H7 (cell line): ENCODE measurements at regions not wholly inside any gene's neighbourhood (a gene's known extent, or its start where the extent isn't known, plus 50 kb on each side); places are given as distances from the start of the nearest gene placed in this dataset.
"Not testable (repeated sequence)": the region's sequence is repeated elsewhere in the genome, so short reads cannot be mapped to it uniquely, and the experiment has no call there.

Experiments
- DNase-seq: peaks from one replicate; pipeline ENCODE4 v3.0.0; 2012
- H3K27me3 ChIP-seq: 2 replicates; pipeline ENCODE4 v1.6.0; 2011; ENCODE audit warnings: mild to moderate bottlenecking, low read length; ENCODE audit not compliant: control insufficient read depth, insufficient read depth
- H3K36me3 ChIP-seq: replicated peaks from 2 replicates; pipeline ENCODE4 v1.5.1; 2011; ENCODE audit warnings: low read length; ENCODE audit not compliant: control insufficient read depth, insufficient read depth
- H3K4me3 ChIP-seq: 2 replicates; pipeline ENCODE4 v1.5.1; 2011; ENCODE audit warnings: low read depth, mild to moderate bottlenecking, control low read depth, low read length, moderate library complexity; ENCODE audit not compliant: insufficient read depth

- Histone ChIP-seq H3K36me3 (no peaks in the 10 kb centered on the region), H3K4me3 (no peak overlapping the region), H3K27me3 (no peaks in the 10 kb centered on the region)
- DNase-seq, result no peak
Measured at GRCh38 chr5:138647261-138647788, 72.1 kb upstream of the HSPA9 start.

- Histone ChIP-seq H3K36me3 (no peaks in the 10 kb centered on the region), H3K4me3 (no peak overlapping the region), H3K27me3 (no peaks in the 10 kb centered on the region)
- no peak for DNase-seq
Measured at GRCh38 chr5:138646671-138647070, 71.5 kb upstream of the HSPA9 start.

- no peak for DNase-seq
- no peak overlapping the region for H3K4me3 ChIP-seq
Measured at GRCh38 chr5:138645778-138646575, 70.8 kb upstream of the HSPA9 start.

GRCh38 chr5:138643040-138643791, 68.0 kb upstream of the HSPA9 start:
- Histone ChIP-seq H3K4me3 (no peak overlapping the region), H3K27me3 (no peaks in the 10 kb centered on the region)
- DNase-seq, result no peak

More at GRCh38 chr5:138645778-138646575, 70.8 kb upstream of the HSPA9 start:
- H3K36me3 ChIP-seq, result no peaks in the 10 kb centered on the region
- no peaks in the 10 kb centered on the region for H3K27me3 ChIP-seq

GRCh38 chr5:138641547-138642298, 66.5 kb upstream of the HSPA9 start:
- H3K36me3 ChIP-seq, result no peaks in the 10 kb centered on the region
- H3K4me3 ChIP-seq, result no peak overlapping the region
- peak; percentile 85 for DNase-seq
- H3K27me3 ChIP-seq, result no peaks in the 10 kb centered on the region

More at GRCh38 chr5:138643040-138643791, 68.0 kb upstream of the HSPA9 start:
- H3K36me3 ChIP-seq, result no peaks in the 10 kb centered on the region

- no peaks in the 10 kb centered on the region for H3K27me3 ChIP-seq
- DNase-seq, result no peak
- H3K4me3 ChIP-seq, result no peak overlapping the region
- H3K36me3 ChIP-seq, result no peaks in the 10 kb centered on the region
Measured at GRCh38 chr5:138640646-138641254, 65.5 kb upstream of the HSPA9 start.

GRCh38 chr5:138640138-138640537, 64.9 kb upstream of the HSPA9 start:
- Histone ChIP-seq H3K36me3 (no peaks in the 10 kb centered on the region), H3K4me3 (no peak overlapping the region), H3K27me3 (no peaks in the 10 kb centered on the region)
- DNase-seq, result no peak

- Histone ChIP-seq H3K36me3 (no peaks in the 10 kb centered on the region), H3K27me3 (no peaks in the 10 kb centered on the region), H3K4me3 (no peak overlapping the region)
- no peak for DNase-seq
Measured at GRCh38 chr5:138639326-138639725, 64.1 kb upstream of the HSPA9 start.

- no peak for DNase-seq
- Histone ChIP-seq H3K4me3 (no peak overlapping the region), H3K27me3 (no peaks in the 10 kb centered on the region), H3K36me3 (no peaks in the 10 kb centered on the region)
Measured at GRCh38 chr5:138637256-138637655, 62.1 kb upstream of the HSPA9 start.

GRCh38 chr5:138636398-138636944, 61.3 kb upstream of the HSPA9 start:
- DNase-seq, result no peak
- Histone ChIP-seq H3K27me3 (no peaks in the 10 kb centered on the region), H3K36me3 (no peaks in the 10 kb centered on the region), H3K4me3 (no peak overlapping the region)

- H3K27me3 ChIP-seq, result no peaks in the 10 kb centered on the region
- no peak for DNase-seq
- H3K36me3 ChIP-seq, result no peaks in the 10 kb centered on the region
- no peak overlapping the region for H3K4me3 ChIP-seq
Measured at GRCh38 chr5:138635708-138636107, 60.5 kb upstream of the HSPA9 start.

GRCh38 chr5:138635265-138635664, 60.1 kb upstream of the HSPA9 start:
- no peaks in the 10 kb centered on the region for H3K27me3 ChIP-seq
- H3K4me3 ChIP-seq, result no peak overlapping the region
- no peak for DNase-seq
- H3K36me3 ChIP-seq, result no peaks in the 10 kb centered on the region

GRCh38 chr5:138634804-138635203, 59.6 kb upstream of the HSPA9 start:
- H3K36me3 ChIP-seq, DNase-seq, H3K27me3 ChIP-seq, H3K4me3 ChIP-seq: not testable (repeated sequence)
